RPMI7951 (cell line): ENCODE measurements at regions not wholly inside any gene's neighbourhood (a gene's known extent, or its start where the extent isn't known, plus 50 kb on each side); places are given as distances from the start of the nearest gene placed in this dataset.
"Not testable (repeated sequence)": the region's sequence is repeated elsewhere in the genome, so short reads cannot be mapped to it uniquely, and the experiment has no call there.

Experiments
- DNase-seq: peaks from one replicate; pipeline ENCODE4 v3.0.0-alpha.2; 2012; ENCODE audit warnings: low read depth

DNA sequence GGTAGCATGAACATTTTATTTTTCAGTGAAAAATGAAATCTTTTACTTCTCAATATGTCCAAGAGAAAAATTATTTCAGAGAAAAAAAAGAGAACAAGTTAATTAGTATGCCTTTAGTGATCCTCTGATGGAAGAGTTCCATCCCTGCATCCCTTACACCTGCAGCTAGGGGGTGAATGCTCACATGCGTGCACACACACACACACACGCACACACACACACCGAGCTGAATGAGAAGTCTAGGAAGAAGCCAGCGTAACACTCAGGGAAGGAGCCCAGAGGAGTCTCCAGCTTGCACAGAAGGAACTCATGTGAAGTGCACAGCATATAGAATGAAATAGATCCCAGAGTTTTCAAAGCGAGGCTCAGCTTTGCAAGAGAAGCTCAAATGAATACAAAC is 510.5 kb downstream of the IRS2 start:
- DNase-seq = no peak

DNA sequence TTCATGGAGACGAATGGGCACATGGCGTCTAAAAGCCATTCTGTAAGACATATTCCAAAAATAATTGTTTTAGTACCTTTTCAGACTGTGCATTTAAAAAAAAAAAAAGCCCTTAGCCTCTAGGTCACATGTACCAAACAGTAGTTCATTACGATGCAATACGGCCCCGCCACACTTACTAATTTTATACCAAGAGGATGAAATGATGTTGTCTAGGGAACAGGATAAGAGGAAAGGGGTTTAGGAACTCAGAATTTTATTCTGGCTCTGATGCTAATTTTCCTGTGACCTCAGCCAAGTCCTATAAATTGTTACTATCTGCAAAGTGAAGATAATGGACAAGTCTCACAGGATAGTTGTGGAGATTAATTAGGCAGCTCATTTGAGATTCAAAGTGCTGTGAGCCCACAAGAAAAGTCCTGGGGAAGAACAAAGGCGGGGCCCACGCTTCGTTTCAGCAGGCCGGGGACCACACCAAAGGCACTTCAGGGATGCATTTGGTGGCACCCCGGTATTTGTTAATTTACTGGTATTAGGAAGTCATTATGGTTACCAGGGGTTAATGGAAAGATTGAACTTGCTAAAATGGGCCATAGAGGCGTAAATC is 511.1 kb downstream of the IRS2 start:
- DNase-seq = no peak

DNA sequence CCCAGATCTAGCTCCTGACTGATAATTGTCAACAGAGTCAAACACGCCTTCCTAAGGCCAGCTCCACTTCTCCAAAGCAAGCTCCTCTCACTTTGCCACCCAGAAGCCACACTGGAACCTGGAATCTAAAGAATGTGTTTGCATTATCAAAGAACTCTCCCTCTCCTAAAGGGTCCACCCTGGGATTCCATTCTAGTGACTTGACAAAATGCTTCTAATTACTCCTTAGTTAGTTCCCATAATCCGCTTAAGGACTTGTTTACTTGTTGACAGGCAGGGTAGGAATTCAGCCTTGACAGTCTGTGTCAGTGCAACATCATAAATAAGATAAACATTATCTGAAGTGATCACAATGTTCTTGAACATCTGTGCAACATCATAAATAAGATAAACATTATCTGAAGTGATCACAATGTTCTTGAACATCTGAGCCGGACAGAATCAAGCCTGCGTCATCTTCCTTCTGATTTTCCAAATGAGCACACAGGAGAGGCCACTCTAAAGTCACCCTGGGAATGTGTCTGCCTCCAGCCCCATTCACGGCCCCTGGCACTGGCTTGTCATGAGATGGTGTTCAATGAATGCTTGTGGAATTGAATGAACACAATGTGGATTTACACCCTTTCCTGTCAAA is 512.1 kb downstream of the IRS2 start:
- DNase-seq = peak; percentile 47

DNA sequence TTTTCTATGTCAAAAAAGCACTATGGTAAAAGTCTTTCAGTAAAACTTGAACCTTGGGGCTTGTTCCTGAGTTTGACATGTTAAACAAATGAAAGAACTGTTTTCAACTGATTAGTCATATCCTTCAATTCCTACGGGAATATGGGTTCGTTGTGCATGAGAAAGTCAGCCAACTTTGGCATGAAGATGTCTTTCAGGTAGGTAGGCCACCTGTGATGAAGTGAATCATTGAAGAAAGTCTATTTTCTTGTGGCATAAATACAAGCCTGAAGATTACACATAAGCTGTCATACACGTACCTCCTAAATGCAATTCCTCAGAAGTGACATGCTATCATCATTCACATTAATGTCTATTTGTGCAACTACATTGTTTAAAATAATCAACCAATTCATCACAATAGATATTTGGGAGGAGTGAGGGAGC is 513.0 kb downstream of the IRS2 start:
- DNase-seq = no peak

DNA sequence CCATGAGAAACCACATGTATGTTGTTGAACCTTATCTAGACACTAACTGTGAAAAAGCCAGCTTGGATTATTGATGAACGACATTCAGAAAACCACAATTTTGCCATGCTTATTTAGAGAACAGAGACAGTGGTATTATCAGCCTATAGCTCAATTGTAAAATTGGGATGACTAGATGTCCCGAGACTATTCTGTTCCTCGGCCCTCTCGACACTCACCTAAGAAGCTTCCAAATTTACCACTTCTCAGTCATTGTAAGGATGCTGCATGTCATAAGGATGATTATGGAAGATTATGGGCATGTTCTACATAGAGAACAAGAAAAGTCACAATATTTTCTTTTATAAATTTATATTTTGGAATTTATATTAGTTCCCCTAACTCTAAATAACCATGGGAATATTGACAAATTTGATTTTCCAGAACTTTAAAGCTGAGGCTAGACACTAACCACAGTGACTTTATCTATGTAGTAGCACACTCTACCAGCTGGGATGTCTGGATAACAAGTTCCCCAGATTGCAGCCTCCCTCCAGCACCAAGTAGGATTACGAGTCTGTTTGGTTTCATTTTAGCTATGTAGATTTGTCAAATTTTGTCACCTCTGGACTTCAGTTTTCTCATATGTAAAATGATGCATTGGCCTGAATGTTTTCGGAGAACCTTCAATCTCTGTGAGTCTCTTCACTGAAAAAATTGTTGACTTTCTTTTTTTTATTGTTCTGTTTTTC is 513.6 kb downstream of the IRS2 start:
- DNase-seq = peak; percentile 19

DNA sequence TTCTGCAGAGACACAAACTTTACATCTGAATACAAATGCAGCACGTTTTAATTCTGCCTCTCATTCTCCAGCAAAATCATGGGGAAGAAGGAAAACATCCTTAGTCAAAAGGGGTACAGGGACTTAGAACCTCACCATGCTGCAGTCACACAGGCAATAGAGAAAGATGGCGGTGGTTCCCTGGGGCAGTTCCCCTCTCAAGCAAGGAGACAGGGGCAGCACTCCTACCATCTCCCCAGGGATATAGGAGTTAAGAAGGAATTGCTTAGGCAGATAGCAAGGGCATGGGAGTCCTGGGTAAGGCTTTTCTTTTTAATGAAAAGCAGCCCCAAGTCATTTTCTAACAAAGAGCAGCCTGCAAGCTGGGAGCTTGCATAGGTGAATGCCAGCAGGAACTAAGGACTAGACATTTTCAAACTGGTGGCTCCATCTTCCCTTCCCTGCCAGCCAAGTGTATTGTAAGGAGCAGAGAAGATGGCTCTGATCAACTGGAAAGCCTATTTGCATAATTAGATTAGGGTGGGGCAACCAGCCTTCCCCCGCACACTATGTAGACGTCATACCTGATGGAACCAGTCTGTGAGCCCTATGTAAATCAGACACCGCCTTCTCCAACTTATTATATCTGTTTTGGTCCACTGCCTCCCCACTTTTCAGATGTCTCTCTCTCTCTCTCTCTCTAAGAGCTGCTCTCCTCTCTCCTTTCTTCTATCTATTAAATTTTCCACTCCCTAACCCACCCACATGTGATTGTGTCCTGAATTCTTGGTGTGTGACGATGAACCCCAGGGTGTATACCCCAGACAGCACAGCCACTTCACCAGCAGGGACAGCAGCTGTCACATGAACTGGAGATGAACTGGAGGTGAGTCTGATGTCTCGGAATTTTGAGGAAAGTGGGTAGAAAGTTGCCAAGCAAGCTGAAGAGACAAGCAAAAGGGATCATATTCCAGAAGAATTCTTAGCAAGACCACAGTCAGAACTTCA is 514.5 kb downstream of the IRS2 start:
- peak; percentile 73 for DNase-seq

DNA sequence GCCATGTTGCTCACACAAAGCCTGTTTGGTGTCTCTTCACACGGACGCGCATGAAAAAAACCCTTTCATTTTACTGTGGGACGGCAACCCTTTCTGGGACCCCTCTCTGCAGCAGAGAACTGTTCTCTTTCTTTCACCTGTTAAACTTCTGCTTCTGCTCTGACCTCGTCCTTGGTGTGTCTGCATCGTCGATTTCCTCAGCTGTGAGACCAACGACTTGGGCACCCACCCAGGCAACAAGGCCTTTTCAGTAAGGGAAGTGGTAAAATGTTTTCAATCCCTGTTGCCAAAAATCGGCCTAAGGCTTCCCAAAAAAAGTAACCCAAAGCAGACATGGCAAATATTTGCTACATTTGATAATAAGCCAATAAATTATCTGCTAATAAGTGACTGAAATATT is 515.3 kb downstream of the IRS2 start:
- DNase-seq = no peak

DNA sequence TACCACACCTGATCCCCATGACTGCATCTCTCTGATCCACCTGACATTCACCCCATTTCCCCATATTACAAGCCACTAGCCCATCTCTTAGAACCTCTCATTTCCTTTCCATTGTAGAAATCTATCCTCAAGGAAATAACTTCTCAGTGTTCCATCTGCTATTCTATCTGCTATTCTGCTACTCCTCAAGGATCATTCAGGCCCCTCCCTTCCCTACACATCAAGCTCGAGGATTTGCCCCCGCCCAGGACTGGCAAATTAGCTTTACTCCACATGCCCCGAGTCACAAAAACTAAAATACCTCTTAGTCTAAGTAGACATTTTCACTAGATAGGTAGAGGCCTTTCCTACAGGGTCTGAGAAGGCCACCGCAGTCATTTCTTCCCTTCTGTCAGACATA is 517.0 kb downstream of the IRS2 start:
- not testable (repeated sequence) for DNase-seq

DNA sequence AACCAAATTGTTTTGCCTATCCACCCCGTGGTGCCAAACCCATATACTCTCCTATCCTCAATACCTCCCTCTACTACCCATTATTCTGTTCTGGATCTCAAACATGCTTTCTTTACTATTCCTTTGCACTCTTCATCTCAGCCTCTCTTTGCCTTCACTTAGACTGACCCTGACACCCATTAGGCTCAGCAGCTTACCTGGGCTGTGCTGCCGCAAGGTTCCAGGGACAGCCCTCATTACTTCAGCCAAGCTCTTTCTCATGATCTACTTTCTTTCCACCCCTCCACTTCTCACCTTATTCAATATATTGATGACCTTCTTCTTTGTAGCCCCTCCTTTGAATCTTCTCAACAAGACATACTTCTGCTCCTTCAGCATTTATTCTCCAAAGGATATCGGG is 517.9 kb downstream of the IRS2 start:
- DNase-seq = not testable (repeated sequence)

DNA sequence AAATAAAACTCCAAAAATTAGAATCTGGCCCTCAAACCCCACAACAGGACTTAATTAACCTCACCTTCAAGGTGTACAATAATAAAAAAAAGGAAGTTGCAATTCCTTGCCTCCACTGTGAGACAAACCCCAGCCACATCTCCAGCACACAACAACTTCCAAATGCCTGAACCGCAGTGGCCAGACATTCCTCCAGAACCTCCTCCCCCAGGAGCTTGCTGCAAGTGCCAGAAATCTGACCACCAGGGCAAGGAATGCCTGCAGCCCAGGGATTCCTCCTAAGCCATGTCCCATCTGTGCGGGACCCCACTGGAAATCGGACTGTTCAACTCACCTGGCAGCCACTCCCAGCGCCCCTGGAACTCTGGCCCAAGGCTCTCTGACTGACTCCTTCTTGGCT is 519.0 kb downstream of the IRS2 start:
- not testable (repeated sequence) for DNase-seq

DNA sequence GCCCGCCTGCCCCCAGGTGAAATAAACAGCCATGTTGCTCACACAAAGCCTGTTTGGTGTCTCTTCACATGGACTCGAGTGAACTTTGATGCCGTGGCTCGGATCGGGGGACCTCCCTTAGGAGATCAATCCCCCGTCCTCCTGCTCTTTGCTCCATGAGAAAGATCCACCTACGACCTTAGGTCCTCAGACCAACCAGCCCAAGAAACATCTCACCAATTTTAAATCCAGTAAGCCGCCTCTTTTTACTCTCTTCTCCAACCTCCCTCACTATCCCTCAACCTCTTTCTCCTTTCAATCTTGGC is 521.0 kb downstream of the IRS2 start:
- not testable (repeated sequence) for DNase-seq

DNA sequence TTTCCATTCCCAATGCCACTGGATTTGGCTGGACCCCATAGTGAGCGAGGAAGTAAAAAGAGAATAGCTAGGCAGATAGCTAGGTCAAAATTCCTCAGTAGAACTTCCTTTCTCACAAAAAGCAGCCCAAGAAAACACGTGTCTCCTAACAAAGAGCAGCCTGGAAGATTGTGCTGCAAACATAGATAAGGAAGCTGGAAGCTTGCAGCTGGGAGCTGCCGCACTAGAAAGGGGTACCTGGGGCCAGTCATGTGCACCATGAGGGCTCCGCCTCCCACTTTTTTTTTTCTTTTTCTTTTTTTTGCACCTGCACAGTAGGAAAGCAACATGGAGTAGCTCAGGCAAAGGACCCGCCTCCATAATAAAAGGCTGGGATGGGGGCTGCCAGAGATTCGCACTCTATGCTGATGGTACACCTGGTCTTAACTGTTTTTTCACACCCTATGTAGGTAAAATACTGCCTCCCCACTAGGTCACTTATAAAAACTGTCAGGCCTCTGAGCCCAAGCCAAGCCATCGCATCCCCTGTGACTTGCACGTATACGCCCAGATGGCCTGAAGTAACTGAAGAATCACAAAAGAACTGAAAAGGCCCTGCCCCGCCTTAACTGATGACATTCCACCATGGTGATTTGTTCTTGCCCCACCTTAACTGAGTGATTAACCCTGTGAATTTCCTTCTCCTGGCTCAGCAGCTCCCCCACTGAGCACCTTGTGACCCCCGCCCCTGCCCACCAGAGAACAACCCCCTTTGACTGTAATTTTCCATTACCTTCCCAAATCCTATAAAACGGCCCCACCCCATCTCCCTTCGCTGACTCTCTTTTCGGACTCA is 521.6 kb downstream of the IRS2 start:
- not testable (repeated sequence) for DNase-seq

DNA sequence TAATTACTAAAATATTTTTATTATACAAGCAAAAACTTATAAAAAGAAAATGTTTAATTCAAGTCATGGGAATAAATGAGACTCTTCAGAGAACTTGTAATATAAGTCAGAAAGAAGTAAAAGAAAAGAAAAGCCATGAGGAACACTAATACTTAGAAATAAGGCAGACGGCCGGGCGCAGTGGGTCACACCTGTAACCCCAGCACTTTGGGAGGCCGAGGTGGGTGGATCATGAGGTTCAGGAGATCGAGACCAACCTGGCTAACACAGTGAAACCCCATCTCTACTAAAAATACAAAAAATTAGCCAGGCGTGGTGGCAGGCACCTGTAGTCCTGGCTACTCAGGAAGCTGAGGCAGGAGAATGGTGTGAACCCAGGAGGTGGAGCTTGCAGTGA is 528.6 kb downstream of the IRS2 start:
- DNase-seq = not testable (repeated sequence)
